ENCODE measurements at regions not wholly inside any gene's neighbourhood (a gene's known extent, or its start where the extent isn't known, plus 50 kb on each side); places are given as distances from the start of the nearest gene placed in this dataset.
A peak's percentile ranks its signal among the peaks of the same experiment; 100 is the strongest.

DNA sequence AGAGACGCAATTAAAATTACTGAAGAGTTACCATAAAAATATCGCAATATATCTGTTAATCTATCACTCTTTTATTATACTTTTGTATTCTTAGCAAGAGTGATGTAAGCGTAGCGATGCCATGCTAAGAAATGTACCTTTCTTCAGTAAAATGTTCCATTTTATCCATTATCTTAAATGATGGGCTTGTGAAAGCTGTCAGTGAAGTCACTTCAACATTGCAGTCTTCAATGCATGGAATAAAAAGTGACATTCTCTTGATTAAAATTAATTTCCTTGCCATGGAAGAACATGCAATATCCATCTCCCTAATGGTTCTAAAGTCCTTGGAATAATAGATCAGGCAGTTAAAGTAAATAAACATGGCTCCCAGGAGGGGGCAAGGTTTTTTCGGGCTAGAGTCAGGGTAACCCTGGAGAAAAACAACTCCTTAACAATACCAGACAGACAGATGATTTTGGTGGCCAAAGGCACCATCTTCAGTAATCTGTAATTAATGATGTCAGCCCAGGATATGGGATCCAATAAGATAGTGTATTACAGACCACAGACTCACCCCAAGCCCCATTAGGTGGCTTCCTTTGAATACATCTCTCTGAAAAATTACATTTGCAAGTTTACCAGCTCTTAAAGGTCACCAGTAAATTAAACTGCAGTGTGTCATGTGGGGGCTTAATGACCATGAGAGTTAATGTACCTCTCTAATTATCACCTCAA is 677.1 kb downstream of the DTWD2 start:
- TF ChIP-seq CTCF (conservative IDR thresholded peaks at IDR 0.05; ENCODE audit: low read depth, low read length): no peak
- DNase-seq (ENCODE audit: low read depth): no peak
- H3K4me3 ChIP-seq (ENCODE audit: low read length): no peak overlapping the region

DNA sequence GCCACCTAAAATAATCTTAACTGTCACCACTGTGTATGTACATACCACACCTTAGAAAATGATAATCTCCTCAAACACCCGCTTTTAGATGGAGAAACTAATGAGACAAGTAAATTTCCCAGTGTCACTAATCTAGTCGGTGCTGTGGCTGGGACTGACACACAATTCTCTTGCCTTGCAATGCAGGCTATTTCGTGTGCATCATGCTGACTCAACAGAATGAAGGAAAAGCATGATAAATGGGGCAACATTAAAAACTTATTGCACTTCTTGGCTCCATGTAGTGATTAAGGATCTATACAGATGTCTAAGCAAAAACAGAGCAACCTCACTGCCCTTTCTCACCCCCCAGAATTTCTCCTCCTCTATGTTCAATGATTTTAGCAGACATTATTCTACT is 677.9 kb downstream of the DTWD2 start:
- no peak for TF ChIP-seq CTCF (conservative IDR thresholded peaks at IDR 0.05; ENCODE audit: low read depth, low read length)
- DNase-seq (ENCODE audit: low read depth): no peak
- no peak overlapping the region for H3K4me3 ChIP-seq (ENCODE audit: low read length)

DNA sequence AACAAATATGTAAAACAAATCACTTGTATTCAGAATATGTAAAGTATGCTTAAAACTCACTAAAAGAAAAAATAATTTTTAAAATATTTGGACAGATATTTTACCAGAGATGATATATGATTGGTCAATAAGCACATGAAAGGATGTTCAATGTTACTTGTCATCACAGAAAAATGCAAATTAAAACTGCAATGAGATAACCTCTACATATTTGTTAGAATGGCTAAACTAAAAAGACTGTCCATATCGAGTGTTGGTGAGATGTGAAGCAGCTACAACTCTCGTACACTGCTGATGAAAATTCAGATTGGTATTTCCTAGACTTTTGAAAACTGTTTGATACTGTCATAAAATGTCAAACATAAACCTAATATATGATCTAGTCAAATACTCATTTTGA is 685.1 kb downstream of the DTWD2 start:
- H3K4me3 ChIP-seq (ENCODE audit: low read length): no peak overlapping the region
- DNase-seq (ENCODE audit: low read depth): no peak
- no peak for TF ChIP-seq CTCF (conservative IDR thresholded peaks at IDR 0.05; ENCODE audit: low read depth, low read length)

- H3K4me3 ChIP-seq (ENCODE audit: low read length): no peak overlapping the region
- DNase-seq (ENCODE audit: low read depth): no peak
- TF ChIP-seq CTCF (conservative IDR thresholded peaks at IDR 0.05; ENCODE audit: low read depth, low read length): no peak
Observed at GRCh38 chr5:118302786-118303185, 685.6 kb downstream of the DTWD2 start.

- no peak overlapping the region for H3K4me3 ChIP-seq (ENCODE audit: low read length)
- DNase-seq (ENCODE audit: low read depth): peak; percentile 81
- TF ChIP-seq CTCF (conservative IDR thresholded peaks at IDR 0.05; ENCODE audit: low read depth, low read length): no peak
Observed at GRCh38 chr5:118301696-118302095, 686.7 kb downstream of the DTWD2 start.

- H3K4me3 ChIP-seq (ENCODE audit: low read length): no peak overlapping the region
- TF ChIP-seq CTCF (conservative IDR thresholded peaks at IDR 0.05; ENCODE audit: low read depth, low read length): no peak
- DNase-seq (ENCODE audit: low read depth): no peak
Observed at GRCh38 chr5:118295045-118295444, 693.3 kb downstream of the DTWD2 start.

DNA sequence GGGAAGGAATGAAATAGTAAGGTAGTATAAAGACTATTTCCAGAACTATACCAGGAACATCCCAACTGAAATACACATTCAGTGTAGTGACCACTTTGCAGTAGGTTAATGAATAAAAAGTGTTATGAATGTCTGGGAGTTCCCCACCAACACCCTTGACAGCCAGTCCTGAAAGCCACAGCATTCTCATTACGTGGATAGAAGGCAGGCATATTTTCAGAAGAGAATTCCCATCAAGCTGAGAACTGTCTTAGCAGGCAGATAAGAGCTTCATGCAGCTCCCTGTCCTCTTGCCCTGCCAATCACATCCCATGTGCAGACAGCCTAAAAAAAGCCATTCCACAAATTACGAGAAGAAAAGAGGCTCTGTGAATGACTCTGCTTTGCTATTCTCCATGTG is 695.0 kb downstream of the DTWD2 start:
- no peak for DNase-seq (ENCODE audit: low read depth)
- TF ChIP-seq CTCF (conservative IDR thresholded peaks at IDR 0.05; ENCODE audit: low read depth, low read length): no peak
- no peak overlapping the region for H3K4me3 ChIP-seq (ENCODE audit: low read length)
